HG03039 (cell line): ENCODE measurements at regions not wholly inside any gene's neighbourhood (a gene's known extent, or its start where the extent isn't known, plus 50 kb on each side); places are given as distances from the start of the nearest gene placed in this dataset.
A peak's percentile ranks its signal among the peaks of the same experiment; 100 is the strongest.
"Not testable (repeated sequence)": the region's sequence is repeated elsewhere in the genome, so short reads cannot be mapped to it uniquely, and the experiment has no call there.

Experiments used
- ATAC-seq: cut with Tn5 transposase; IDR thresholded peaks from one replicate; pipeline ENCODE4 v1.9.1; 2021; ENCODE audit warnings: mild to moderate bottlenecking, moderate library complexity; ENCODE audit not compliant: unreplicated experiment

- no peak for ATAC-seq
Observed at GRCh38 chr13:78160793-78161192, 242.2 kb upstream of the EDNRB start.

GRCh38 chr13:78152415-78152814 lies 233.8 kb upstream of the EDNRB start:
- ATAC-seq, result no peak

DNA sequence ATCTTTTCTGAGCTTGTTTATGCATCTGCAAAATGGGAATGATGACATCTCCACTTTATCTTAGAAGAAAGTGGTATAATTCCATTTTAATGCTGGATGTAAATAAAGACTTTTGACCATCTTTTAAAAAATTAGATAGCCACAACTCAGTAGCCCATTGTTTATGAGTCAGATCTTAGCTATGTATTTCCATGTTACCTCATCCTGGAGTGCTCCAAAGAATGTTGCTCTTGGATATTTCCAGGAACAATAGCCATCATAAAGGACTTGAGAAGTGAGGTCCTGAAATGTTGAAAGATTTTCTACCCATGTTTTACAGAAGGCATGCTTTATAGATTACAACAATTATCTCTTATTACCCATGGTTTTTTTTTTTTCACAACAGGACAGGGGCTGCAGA lies 229.3 kb upstream of the EDNRB start:
- no peak for ATAC-seq

DNA sequence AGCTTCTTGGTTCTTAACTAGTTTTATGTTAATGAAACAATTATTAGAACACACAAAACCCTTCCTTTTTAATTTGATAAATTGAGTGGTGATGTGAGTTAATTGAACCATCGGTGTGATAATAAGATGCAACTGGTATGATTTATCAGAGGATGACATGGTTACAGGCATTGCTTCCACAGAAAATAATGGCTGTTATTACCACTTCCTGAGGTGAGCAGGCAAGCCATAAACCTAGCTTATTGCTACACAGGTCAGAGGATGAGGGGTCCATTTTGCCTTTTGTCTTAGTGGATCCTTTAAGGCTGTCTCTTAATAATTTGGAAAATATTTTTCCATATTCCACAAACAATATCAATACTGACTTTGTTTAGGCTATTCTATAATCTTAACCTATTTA lies 226.6 kb upstream of the EDNRB start:
- no peak for ATAC-seq

GRCh38 chr13:78139765-78140164 lies 221.1 kb upstream of the EDNRB start:
- no peak for ATAC-seq

GRCh38 chr13:78138756-78139155 lies 220.1 kb upstream of the EDNRB start:
- ATAC-seq, result no peak

DNA sequence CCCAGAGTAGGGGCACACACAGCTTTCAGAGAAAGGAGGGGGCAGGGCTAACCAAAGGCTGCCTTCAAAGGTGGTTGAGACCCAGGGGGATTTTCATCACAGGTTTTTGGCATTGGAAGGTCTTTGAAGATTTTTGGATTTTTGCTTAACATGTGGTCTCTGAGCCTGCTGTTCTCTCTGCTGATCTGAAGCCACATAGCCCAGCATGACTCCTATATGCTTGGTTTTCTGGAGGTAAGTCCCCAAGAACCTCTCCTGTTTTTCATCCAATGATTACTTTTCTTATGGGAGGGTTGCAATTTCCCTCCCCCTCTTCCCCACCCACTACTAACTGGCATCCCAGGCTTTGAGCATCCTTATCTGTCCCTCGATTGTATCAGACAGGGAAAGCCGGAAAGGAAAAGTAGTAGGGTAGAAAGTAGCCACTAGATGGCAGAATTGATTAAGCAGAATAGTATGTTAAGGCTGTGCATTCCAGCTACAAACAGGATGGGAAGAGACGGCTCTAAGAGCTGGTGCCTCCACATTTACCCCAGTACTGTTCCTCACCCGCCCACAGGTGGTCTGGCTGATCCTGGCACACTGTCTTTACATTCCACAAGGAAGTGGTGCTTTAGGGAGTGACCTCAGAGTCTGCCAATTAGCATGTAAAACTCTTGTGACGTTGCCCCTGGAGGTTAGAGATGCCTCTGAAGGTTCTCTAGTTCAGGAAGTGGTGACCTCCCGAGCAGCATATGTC lies 218.9 kb upstream of the EDNRB start:
- ATAC-seq, result peak; percentile 87

DNA sequence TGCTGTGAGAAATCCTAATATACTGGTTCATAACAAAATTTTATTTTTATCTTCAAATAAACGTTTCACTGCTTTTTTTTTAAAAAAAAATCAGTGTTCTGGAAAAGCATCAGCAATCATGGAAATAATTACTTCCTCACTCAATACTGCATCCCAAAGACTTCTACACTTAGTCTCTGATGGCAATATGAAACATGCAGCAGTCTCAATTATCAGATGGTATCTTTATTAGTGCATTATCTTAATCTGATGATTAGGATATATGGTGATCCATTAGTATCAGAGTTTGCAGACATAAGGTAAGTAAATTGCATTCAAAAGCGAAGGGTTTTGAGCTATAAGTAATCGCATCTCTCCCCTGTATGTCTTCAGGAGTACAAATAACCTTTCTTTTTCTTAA lies 218.3 kb upstream of the EDNRB start:
- no peak for ATAC-seq

GRCh38 chr13:78133511-78133910 lies 214.9 kb upstream of the EDNRB start:
- no peak for ATAC-seq

GRCh38 chr13:78131811-78132210 lies 213.2 kb upstream of the EDNRB start:
- no peak for ATAC-seq

DNA sequence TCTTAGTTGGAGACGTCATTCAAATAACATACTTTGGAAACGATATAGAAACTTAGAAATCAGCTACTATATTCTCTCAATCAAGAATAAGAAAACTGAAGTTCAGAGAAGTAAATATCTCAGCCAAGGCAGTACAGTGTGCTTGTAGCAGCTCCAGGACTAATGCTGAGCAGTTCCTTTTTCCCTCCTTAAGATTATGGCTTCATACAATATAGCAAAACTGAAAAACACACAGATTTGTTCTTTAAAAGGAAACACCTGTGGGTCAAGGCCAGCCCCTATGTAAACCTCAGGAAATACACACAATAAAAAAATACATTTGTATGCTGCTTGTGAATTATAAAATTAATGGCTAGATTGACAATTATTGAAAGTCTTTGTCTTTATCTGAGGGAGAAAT lies 212.7 kb upstream of the EDNRB start:
- no peak for ATAC-seq

DNA sequence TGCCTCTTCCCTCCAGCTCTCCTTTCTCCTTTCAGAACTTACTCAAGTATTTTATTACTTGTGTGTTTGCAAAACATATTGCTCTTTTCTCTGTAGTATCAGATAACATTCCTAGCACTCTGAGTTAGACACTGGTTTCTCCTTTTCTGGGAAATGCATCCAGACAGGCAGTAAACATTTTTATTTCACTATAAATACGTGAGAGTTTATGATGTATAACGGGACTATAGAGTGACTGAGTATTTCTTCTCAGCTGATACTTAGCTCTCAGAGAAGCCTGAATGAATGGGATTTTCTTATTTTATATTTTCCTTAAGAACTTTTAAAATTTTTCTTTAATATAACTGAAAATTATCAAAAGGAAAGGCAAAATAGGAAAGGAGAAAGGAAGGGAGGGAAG lies 211.2 kb upstream of the EDNRB start:
- no peak for ATAC-seq

- ATAC-seq, result no peak
Observed at GRCh38 chr13:78129359-78129758, 210.7 kb upstream of the EDNRB start.

GRCh38 chr13:78121459-78122348 lies 203.1 kb upstream of the EDNRB start:
- ATAC-seq, result no peak

GRCh38 chr13:78121001-78121400 lies 202.4 kb upstream of the EDNRB start:
- no peak for ATAC-seq

DNA sequence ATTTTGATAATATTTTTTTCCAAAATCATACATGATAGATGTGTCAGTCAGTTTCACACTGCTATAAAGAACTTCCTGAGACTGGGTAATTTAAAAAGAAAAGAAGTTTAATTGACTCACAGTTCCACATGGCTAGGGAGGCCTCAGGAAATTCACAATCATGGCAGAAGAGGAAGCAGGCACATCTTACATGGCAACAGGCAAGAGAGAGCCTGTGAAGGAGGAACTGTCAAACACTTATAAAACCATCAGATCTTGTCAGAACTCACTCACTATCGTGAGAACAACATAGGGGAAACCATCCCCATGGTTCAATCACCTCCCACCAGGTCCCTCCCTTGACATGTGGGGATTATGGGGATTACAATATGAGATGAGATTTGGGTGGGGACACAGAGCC lies 201.5 kb upstream of the EDNRB start:
- not testable (repeated sequence) for ATAC-seq

DNA sequence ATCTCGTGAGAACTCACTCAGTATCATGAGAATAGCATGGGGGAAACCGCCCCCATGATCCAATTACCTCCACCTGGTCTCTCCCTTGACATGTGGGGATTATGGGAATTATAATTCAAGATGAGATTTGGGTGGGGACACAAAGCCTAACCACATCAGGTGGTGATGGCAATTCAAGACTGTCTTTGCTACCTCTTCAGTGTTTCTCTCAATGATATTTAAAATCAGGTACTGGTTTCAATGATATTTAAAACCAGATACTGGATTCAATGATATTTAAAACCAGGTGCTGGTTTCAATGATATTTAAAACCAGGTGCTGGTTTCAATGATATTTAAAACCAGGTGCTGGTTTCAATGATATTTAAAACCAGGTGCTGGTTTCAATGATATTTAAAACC lies 198.4 kb upstream of the EDNRB start:
- ATAC-seq, result not testable (repeated sequence)

DNA sequence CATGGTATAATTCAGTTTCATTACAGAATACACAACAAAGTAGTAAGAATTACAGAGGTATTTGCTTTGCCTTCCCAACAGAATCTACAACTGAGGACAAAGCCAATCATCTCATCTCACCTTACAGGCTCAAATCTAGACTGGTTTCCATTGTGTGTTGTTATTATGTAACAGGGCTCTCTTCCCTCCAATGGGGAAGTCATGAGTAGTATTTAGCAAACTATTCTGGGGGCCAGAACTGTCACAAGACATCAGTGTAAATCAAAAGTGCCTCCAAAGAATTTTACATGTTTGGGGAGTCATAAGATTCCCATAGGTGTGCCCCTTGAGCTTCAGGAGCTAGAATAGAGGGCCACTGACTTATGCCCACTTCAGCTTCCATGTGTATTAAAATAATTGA lies 187.0 kb upstream of the EDNRB start:
- no peak for ATAC-seq

GRCh38 chr13:78103936-78104335 lies 185.3 kb upstream of the EDNRB start:
- ATAC-seq, result no peak

DNA sequence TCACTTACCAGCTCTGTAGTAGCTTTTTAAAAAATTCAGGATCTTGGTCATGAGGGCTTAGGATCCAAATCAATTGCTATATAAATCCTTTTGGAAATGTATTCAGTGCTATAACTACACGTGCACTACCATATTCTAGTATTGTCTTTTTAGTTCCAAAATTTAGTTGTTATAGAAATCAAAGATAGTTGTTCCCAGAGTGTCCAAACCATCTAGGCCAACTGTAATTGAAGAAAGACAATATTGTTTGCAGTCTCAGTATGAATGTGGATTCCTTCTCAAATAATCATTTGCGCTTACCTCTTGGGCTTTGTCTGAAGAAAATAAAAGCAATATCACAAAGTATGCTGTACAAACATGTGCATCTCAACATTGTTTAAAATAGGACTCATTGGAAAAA lies 184.1 kb upstream of the EDNRB start:
- ATAC-seq, result no peak

- no peak for ATAC-seq
Observed at GRCh38 chr13:78102121-78102677, 183.6 kb upstream of the EDNRB start.

GRCh38 chr13:78100486-78100885 lies 181.9 kb upstream of the EDNRB start:
- no peak for ATAC-seq
